Lung (tissue), 11 donors: ENCODE measurements at regions not wholly inside any gene's neighbourhood (a gene's known extent, or its start where the extent isn't known, plus 50 kb on each side); places are given as distances from the start of the nearest gene placed in this dataset.
A peak's percentile ranks its signal among the peaks of the same experiment; 100 is the strongest.

ENCODE experiments used
- ATAC-seq: fragments of 200-7000 bp; cut with Tn5 transposase; one replicate; pipeline ENCODE4 v1.9.1; 2020; ENCODE audit warnings: moderate number of reproducible peaks; ENCODE audit not compliant: insufficient read depth, low FRiP score
- DNase-seq, 3 donors: peaks; one replicate each; pipeline ENCODE4 v3.0.0-alpha.2; 2013 to 2017
- H3K27ac ChIP-seq, 2 donors: one replicate each; pipeline ENCODE4 v1.5.1; 2013; ENCODE audit warnings: mild to moderate bottlenecking in 2 of 2, moderate library complexity in 2 of 2, control low read depth in 1 of 2, inconsistent platforms in 1 of 2, low read depth in 1 of 2, low read length in 1 of 2
- H3K27me3 ChIP-seq, 3 donors: one replicate each; pipeline ENCODE4 v1.5.1; 2013; ENCODE audit warnings: low read length in 2 of 3; ENCODE audit not compliant: control insufficient read depth in 3 of 3, insufficient read depth in 3 of 3
- H3K36me3 ChIP-seq, 4 donors: one replicate each; pipeline ENCODE4 v1.5.1; 2013; ENCODE audit warnings: low read length in 4 of 4, mild to moderate bottlenecking in 1 of 4, moderate library complexity in 1 of 4; ENCODE audit not compliant: control insufficient read depth in 4 of 4, insufficient read depth in 4 of 4
- H3K4me1 ChIP-seq, 5 donors: one replicate each; pipeline ENCODE4 v1.5.1; 2013; ENCODE audit warnings: low read length in 5 of 5, mild to moderate bottlenecking in 2 of 5, moderate library complexity in 1 of 5; ENCODE audit not compliant: control insufficient read depth in 5 of 5, insufficient read depth in 5 of 5
- H3K4me3 ChIP-seq: one replicate; pipeline ENCODE4 v1.5.1; 2013; ENCODE audit warnings: mild to moderate bottlenecking, control low read depth, moderate library complexity
- H3K9ac ChIP-seq, 2 donors: one replicate each; pipeline ENCODE4 v1.5.1; 2013; ENCODE audit warnings: low read length in 2 of 2, control low read depth in 1 of 2; ENCODE audit not compliant: insufficient read depth in 1 of 2
- H3K9me3 ChIP-seq, 4 donors: one replicate each; pipeline ENCODE4 v1.5.1; 2013; ENCODE audit warnings: low read length in 3 of 4, mild to moderate bottlenecking in 1 of 4, moderate library complexity in 1 of 4; ENCODE audit not compliant: control insufficient read depth in 4 of 4, insufficient read depth in 3 of 4
- WGBS, 2 donors: extraction: QIAGEN DNeasy Blood & Tissue Kit; methylation state at CpG; one replicate each; pipeline ENCODE4 v1.1.7; 2013; 5-methylcytosine and 5-hydroxymethylcytosine counted together
- TF ChIP-seq, protein P1 (sequence below): IDR thresholded peaks from 2 replicates; pipeline ENCODE4 v1.5.1; 2012; ENCODE audit warnings: mild to moderate bottlenecking; ENCODE audit errors: control extremely low read depth, extremely low read depth
- donor health status: control.
- donor health status: control.
- donor health status: Bipolar disorder and iron deficiency.
- donor health status: healthy.
- donor health status: DM: yes; HTN: yes; CAD: no.

- H3K27ac ChIP-seq: no peak overlapping the region
- TF ChIP-seq, protein P1, sequence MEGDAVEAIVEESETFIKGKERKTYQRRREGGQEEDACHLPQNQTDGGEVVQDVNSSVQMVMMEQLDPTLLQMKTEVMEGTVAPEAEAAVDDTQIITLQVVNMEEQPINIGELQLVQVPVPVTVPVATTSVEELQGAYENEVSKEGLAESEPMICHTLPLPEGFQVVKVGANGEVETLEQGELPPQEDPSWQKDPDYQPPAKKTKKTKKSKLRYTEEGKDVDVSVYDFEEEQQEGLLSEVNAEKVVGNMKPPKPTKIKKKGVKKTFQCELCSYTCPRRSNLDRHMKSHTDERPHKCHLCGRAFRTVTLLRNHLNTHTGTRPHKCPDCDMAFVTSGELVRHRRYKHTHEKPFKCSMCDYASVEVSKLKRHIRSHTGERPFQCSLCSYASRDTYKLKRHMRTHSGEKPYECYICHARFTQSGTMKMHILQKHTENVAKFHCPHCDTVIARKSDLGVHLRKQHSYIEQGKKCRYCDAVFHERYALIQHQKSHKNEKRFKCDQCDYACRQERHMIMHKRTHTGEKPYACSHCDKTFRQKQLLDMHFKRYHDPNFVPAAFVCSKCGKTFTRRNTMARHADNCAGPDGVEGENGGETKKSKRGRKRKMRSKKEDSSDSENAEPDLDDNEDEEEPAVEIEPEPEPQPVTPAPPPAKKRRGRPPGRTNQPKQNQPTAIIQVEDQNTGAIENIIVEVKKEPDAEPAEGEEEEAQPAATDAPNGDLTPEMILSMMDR: no peak
- ATAC-seq (no peak), DNase-seq (no peak)
- 84 to 89% methylated on average over 4 of the region's 4 CpGs for WGBS, 2 donors
- H3K4me3 ChIP-seq: no peak overlapping the region
- no peaks in the 10 kb centered on the region for H3K9me3 ChIP-seq
- H3K36me3 ChIP-seq: no peaks in the 10 kb centered on the region
- H3K27me3 ChIP-seq: no peaks in the 10 kb centered on the region
- H3K4me1 ChIP-seq: no peaks in the 10 kb centered on the region
- H3K9ac ChIP-seq: no peak overlapping the region
Measured at GRCh38 chr3:76463501-76463900, 576.4 kb upstream of the ROBO2 start.

GRCh38 chr3:76470285-76470684 lies 569.6 kb upstream of the ROBO2 start:
- 85 to 94% methylated on average over 2 of the region's 2 CpGs for WGBS, 2 donors
- Histone ChIP-seq H3K4me3 (no peak overlapping the region), H3K27ac (no peak overlapping the region), H3K4me1 (no peaks in the 10 kb centered on the region), H3K9me3 (peaks cover 0 to 3% (median 0%) of the 10 kb centered on the region in 4 donors), H3K27me3 (no peaks in the 10 kb centered on the region), H3K9ac (no peak overlapping the region), H3K36me3 (no peaks in the 10 kb centered on the region)
- TF ChIP-seq, protein P1: no peak
- DNase-seq (no peak), ATAC-seq (no peak)

DNA sequence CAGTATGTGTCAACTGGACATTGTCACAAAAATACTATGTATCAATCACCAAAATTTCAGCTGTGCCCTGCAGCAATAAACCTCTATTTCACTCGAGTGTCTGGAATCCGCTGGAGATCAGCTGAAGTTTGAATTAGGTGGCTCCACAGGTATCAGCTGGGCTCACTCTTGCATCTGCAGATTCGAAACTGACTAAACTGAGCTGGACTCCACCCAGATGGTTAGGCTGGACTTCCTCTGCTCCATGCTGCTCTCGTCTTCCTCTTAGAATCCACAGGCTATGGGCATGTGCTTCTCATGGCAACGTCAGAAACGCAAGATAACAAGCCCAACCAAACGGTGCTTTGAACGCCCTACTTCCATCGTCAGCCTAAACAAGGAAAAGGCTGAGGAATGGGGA lies 565.3 kb upstream of the ROBO2 start:
- 78 to 83% methylated on average over 9 of the region's 9 CpGs for WGBS, 2 donors
- Histone ChIP-seq H3K36me3 (no peaks in the 10 kb centered on the region), H3K9me3 (peaks cover 0 to 3% (median 0%) of the 10 kb centered on the region in 4 donors), H3K27me3 (no peaks in the 10 kb centered on the region), H3K9ac (no peak overlapping the region), H3K27ac (no peak overlapping the region), H3K4me1 (peaks cover 0 to 6% (median 0%) of the 10 kb centered on the region in 5 donors), H3K4me3 (no peak overlapping the region)
- DNase-seq (peak in 1 of 3 donors; percentile 8), ATAC-seq (no peak)
- TF ChIP-seq, protein P1: no peak

- Histone ChIP-seq H3K27ac (no peak overlapping the region), H3K9me3 (no peaks in the 10 kb centered on the region), H3K27me3 (no peaks in the 10 kb centered on the region), H3K9ac (no peak overlapping the region), H3K4me1 (peaks cover 0 to 9% (median 0%) of the 10 kb centered on the region in 5 donors), H3K36me3 (no peaks in the 10 kb centered on the region), H3K4me3 (no peak overlapping the region)
- 51 to 67% methylated on average over 1 of the region's 1 CpG for WGBS, 2 donors
- peak in 2 of 3 donors; percentile 44 to 47 for DNase-seq
- TF ChIP-seq, protein P1: no peak
- no peak for ATAC-seq
Measured at GRCh38 chr3:76479161-76479650, 560.7 kb upstream of the ROBO2 start.
